ENCODE measurements at regions not wholly inside any gene's neighbourhood (a gene's known extent, or its start where the extent isn't known, plus 50 kb on each side); places are given as distances from the start of the nearest gene placed in this dataset.

- TF ChIP-seq ZNF462 (CRISPR knock-in tag; IDR thresholded peaks at IDR 0.05) = no peak
Measured at GRCh38 chr5:12095808-12096281, 191.6 kb upstream of the CTNND2 start (continued).

GRCh38 chr5:12093586-12093985 lies 189.3 kb upstream of the CTNND2 start:
- DNase-seq (ENCODE audit: low spot score) (no peak), ATAC-seq (no peak)
- no peaks in the 10 kb centered on the region for H3K36me3 Mint-ChIP-seq (ENCODE audit: low read depth)
- H3K27ac Mint-ChIP-seq = no peak overlapping the region
- no peaks in the 10 kb centered on the region for H4K20me1 ChIP-seq (replicated peaks; ENCODE audit: insufficient read depth)
- no peaks in the 10 kb centered on the region for H3K4me1 ChIP-seq (ENCODE audit: insufficient read depth)
- no peaks in the 10 kb centered on the region for H3F3A ChIP-seq (replicated peaks; ENCODE audit: low read depth)
- H3K9me2 ChIP-seq (ENCODE audit: insufficient read depth) = no peaks in the 10 kb centered on the region
- H3K9me3 Mint-ChIP-seq = no peaks in the 10 kb centered on the region; the same call in 1 of the 3 replicates
- H3K27me3 ChIP-seq (ENCODE audit: insufficient read depth) = no peaks in the 10 kb centered on the region
- no peaks in the 10 kb centered on the region for H3K79me2 ChIP-seq (replicated peaks; ENCODE audit: insufficient read depth)
- H3K4me2 ChIP-seq = no peak overlapping the region
- no peaks in the 10 kb centered on the region for H3K36me3 ChIP-seq (ENCODE audit: insufficient read depth)
- H3K4me1 Mint-ChIP-seq = no peaks in the 10 kb centered on the region
- no peak overlapping the region for H3K4me3 ChIP-seq
- H3K27me3 Mint-ChIP-seq (ENCODE audit: insufficient read depth, low read depth, poor library complexity) = no peaks in the 10 kb centered on the region
- TF ChIP-seq EZH2phosphoT487 (IDR thresholded peaks at IDR 0.05; ENCODE audit: unreplicated experiment) (no peak), NANOG (IDR thresholded peaks at IDR 0.05; ENCODE audit: borderline replicate concordance) (no peak), EZH2 (IDR thresholded peaks at IDR 0.05; ENCODE audit: low read depth, unreplicated experiment) (no peak), CTCF (conservative IDR thresholded peaks at IDR 0.05; ENCODE audit: low read depth in 2 of 2) (no peak)
- no peak overlapping the region for H3K27ac ChIP-seq (ENCODE audit: low read depth)
- H3K4me3 Mint-ChIP-seq = no peak overlapping the region
- no peak overlapping the region for H2AFZ ChIP-seq

Data from GM23338 (cell line).